GM12873 (cell line): ENCODE measurements at regions not wholly inside any gene's neighbourhood (a gene's known extent, or its start where the extent isn't known, plus 50 kb on each side); places are given as distances from the start of the nearest gene placed in this dataset.

Experiments used
- CTCF ChIP-seq: IDR thresholded peaks from 2 replicates; pipeline ENCODE4 v1.5.1; 2012; ENCODE audit warnings: low read depth, mild to moderate bottlenecking, moderate library complexity, low read length, control low read depth; ENCODE audit not compliant: insufficient read depth; ENCODE audit errors: missing control alignments

- no peak for TF ChIP-seq CTCF
These were observed 114.0 kb upstream of the CNTNAP2 start for GRCh38 chr7:146002431-146003078.

GRCh38 chr7:146002008-146002407 lies 114.6 kb upstream of the CNTNAP2 start:
- TF ChIP-seq CTCF: no peak

- TF ChIP-seq CTCF: no peak
These were observed 115.7 kb upstream of the CNTNAP2 start for GRCh38 chr7:146000882-146001281.

- no peak for TF ChIP-seq CTCF
These were observed 127.1 kb upstream of the CNTNAP2 start for GRCh38 chr7:145989469-145989868.

- no peak for TF ChIP-seq CTCF
These were observed 130.2 kb upstream of the CNTNAP2 start for GRCh38 chr7:145986248-145986874.

GRCh38 chr7:145978769-145979168 lies 137.8 kb upstream of the CNTNAP2 start:
- TF ChIP-seq CTCF: no peak

GRCh38 chr7:145959981-145960380 lies 156.6 kb upstream of the CNTNAP2 start:
- TF ChIP-seq CTCF: no peak
